HCT116 (cell line): ENCODE measurements at regions not wholly inside any gene's neighbourhood (a gene's known extent, or its start where the extent isn't known, plus 50 kb on each side); places are given as distances from the start of the nearest gene placed in this dataset.

Source experiments
- EGR1 ChIP-seq: IDR thresholded peaks from 2 replicates; pipeline ENCODE4 v1.6.1; 2012; ENCODE audit warnings: low read depth
- POLR2AphosphoS5 ChIP-seq: IDR thresholded peaks from 2 replicates; pipeline ENCODE4 v1.6.1; 2011; ENCODE audit warnings: mild to moderate bottlenecking, low read depth, low read length, moderate library complexity
- TCF7L2 ChIP-seq: IDR thresholded peaks from 2 replicates; pipeline ENCODE4 v1.7.0; 2011; ENCODE audit warnings: borderline replicate concordance, inconsistent platforms; ENCODE audit not compliant: insufficient read depth, insufficient read length; ENCODE audit errors: extremely low read depth
- ZNF274 ChIP-seq: fragments of 200-500 bp; sonication (Bioruptor generic); IDR thresholded peaks from 2 replicates; pipeline ENCODE4 v1.6.1; 2014; ENCODE audit warnings: mild to moderate bottlenecking, low read depth, low read length, inconsistent platforms
- TF ChIP-seq, protein P1 (sequence below), 3 experiments: fragments of 200-600 bp in 1 of 3; sonication (generic) in 1 of 3; IDR thresholded peaks in 2 of 3; conservative IDR thresholded peaks in 1 of 3; 2 replicates each; pipeline ENCODE4 v1.5.1; 2012 to 2017; ENCODE audit warnings: low read depth in 2 of 3, low read length in 2 of 3, antibody characterized with exemption in 1 of 3, borderline replicate concordance in 1 of 3, control low read depth in 1 of 3, mild to moderate bottlenecking in 1 of 3, mixed read lengths in 1 of 3, mixed run types in 1 of 3, moderate library complexity in 1 of 3; ENCODE audit not compliant: insufficient read depth in 1 of 3

DNA sequence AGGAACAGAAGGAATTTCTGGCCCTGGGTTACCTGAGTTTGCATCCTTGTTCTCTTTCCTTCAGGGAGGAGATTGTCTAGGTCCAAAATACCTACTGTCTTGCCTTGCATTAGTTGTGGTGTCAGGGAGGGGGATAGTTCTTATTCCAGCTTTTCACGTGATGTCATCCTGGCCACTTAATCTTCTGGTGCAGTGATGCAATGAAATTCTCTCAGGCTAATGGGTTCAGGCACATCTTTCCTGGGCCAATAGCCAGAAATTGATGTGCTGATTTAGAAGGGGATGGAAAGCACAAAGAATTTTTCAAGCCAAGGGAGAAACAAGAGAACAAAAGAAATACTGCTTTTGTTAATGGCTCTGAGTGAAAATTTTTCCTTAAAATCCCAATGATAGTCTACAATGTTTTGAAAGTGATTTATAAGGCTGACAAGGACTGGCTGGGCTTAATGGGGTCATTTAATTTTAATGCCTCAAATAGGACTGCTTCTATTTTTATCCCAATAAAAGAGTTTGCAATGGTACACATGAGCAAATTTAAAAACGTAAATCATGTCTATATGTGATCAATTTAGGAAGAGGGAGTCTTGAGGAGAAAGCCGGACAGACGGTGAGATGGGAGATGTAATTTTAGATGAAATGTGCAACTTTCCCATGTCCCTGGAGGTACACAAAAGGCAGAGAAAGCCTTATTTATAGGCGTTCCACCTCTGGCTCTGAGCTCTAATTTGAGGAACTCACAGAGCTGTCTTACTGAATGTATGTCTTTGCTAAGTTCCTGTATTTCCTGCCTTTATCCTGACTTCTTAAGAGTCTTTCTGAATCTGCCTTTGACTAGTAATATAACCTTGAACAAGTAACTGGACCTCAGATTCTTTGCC lies 89.3 kb upstream of the SV2C start:
- no peak for TF ChIP-seq TCF7L2
- no peak for TF ChIP-seq EGR1
- no peak for TF ChIP-seq POLR2AphosphoS5
- TF ChIP-seq, protein P1, sequence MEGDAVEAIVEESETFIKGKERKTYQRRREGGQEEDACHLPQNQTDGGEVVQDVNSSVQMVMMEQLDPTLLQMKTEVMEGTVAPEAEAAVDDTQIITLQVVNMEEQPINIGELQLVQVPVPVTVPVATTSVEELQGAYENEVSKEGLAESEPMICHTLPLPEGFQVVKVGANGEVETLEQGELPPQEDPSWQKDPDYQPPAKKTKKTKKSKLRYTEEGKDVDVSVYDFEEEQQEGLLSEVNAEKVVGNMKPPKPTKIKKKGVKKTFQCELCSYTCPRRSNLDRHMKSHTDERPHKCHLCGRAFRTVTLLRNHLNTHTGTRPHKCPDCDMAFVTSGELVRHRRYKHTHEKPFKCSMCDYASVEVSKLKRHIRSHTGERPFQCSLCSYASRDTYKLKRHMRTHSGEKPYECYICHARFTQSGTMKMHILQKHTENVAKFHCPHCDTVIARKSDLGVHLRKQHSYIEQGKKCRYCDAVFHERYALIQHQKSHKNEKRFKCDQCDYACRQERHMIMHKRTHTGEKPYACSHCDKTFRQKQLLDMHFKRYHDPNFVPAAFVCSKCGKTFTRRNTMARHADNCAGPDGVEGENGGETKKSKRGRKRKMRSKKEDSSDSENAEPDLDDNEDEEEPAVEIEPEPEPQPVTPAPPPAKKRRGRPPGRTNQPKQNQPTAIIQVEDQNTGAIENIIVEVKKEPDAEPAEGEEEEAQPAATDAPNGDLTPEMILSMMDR (IDR thresholded peaks at IDR 0.05 in 2 of 3, conservative IDR thresholded peaks at IDR 0.05 in 1 of 3; ENCODE audit: borderline replicate concordance in 1 of 3, insufficient read depth in 1 of 3, low read depth in 2 of 3, low read length in 2 of 3): no peak
- TF ChIP-seq ZNF274: no peak
